NCI-H146 treated with DMSO at 0.1 percent for 48 hours (cell line): ENCODE measurements at regions not wholly inside any gene's neighbourhood (a gene's known extent, or its start where the extent isn't known, plus 50 kb on each side); places are given as distances from the start of the nearest gene placed in this dataset.
"Not testable (repeated sequence)": the region's sequence is repeated elsewhere in the genome, so short reads cannot be mapped to it uniquely, and the experiment has no call there.

Experiments used
- DNase-seq: peaks from one replicate; lab custom pipeline; 2025; ENCODE audit not compliant: unreplicated experiment; lab: John Stamatoyannopoulos, UW

DNA sequence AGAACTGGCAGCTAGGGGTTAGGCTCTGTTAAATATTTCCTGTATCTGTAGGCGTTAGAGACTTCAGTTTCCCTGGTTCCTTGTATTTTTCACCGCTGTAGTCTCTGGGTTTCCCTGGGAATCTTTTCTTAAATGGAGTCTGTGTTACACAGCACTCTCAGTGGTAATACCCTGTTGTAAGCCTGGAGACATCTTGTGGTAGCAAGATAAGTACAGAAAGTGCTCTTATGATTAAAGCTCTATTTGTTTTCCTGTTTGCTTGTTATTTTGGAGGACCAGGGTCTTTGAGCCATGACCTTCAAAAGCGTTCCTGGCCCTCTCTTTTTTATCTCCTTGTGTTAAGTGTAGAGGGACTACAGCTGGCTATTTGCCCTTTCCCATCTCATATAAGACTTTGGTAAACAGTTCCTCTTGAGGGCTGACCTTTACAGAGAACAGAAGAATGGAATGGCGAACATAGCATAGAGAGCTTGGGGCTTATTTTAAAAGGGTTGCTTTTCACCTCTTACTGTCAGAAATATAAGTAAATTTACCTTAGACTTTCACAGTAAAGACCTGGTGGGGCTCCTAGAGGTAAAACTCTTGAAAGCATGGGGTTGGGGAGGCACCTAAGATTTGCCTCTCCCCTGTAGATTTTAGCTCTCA, 782.5 kb downstream of the FAT4 start:
- DNase-seq = no peak

DNA sequence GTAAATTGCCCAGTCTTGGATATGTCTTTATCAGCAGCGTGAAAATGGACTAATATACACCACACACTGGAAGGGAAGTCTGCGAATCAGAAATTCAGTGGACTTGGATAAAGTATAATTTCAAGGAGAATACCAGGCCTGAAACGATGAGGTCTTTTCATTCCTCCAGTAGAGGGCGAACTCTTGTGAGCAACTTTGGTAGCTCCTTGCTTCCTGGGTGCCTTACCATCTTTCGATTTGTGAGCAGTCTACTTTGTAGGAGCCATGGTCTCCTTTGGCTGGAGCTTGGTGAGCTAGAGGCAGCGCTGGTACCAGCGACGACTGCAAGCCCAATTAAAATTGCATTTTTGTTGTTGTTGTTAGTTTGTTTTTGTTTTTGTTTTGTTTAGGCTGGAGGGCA, 791.9 kb downstream of the FAT4 start:
- no peak for DNase-seq

DNA sequence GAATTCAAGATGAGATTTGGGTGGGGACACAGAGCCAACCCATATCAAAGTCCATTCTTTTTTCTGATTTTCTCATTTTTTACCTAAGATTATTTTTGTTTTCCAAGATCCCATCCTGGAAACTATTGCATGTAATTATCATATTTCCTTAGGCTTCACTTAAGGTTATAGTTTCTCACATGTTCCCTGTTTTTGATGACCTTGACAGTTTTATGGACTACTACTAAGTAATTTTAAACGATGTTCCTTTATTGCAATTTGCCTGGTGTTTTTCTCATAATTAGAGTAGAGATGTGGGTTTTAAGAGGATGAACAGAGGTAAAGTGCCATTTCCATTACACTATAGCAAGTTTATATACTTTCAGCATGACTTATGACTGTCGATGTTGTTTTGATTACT, 795.1 kb downstream of the FAT4 start:
- DNase-seq = no peak

DNA sequence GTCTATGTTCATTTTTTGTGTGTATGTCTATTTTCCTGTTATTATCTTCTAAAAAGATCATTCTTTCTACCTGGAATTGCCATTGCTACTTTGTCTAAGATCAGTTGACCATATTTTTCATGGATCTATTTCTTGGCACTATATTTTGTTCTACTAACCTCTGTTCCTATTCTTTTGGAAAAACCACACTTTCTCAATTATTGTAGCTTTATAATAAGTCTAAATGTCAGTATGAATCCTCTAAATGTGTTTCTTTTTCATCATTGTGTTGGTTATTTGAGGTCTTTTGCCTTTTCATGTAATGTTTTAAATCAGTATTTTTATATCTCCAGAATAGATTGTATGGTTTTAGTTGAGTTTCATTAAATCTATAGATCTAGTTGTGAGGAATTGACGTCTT, 798.3 kb downstream of the FAT4 start:
- DNase-seq = no peak

DNA sequence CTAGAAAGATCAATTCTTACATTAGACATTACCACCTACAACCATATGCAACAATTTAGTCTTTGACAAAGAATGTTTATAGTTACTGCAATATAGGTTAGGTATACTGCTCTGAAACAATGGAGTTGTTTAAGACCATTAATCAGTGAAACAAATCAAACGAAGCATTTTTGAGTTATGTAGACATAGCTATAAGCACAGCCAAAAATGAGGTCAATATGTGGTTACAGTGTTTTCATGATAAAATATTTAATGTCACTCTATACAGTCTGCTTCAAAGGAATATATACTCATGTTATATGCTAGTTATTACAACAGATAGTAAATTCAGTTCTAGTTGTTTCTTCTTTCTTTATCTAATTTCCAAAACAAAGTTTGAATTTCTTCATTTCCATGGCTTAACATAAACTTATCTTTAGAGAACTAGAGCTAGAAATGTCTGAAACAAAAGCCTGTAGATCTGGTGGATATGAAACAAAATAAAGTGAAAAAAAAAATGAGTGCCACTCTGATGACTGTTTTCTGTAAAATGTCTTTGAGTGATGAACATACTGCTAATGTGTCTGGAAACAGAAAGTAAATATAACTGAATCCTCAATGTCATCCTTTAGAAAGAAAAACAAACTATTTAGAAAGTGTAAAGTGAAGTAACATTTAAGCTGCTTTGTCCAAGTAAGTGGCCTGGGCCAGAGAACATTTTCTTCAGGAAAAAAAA, 809.0 kb downstream of the FAT4 start:
- no peak for DNase-seq

DNA sequence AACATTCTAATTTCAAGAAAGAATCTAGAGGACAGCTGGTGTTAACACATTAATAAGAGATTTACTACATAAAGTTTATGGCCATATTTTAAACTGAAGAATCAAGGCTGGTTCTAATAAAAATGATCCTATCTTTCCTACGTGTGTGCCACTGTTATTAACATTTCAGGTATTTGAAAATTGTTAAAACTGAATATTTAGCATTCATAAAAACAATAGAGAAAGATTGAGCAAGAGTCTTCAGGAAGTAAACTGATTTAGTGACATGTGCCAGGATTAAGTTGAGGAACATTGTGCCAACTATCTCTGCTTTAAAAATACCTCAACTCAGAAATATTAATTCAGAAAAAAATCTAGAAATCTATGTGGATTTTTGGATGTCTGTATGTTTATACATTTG, 810.1 kb downstream of the FAT4 start:
- no peak for DNase-seq

DNA sequence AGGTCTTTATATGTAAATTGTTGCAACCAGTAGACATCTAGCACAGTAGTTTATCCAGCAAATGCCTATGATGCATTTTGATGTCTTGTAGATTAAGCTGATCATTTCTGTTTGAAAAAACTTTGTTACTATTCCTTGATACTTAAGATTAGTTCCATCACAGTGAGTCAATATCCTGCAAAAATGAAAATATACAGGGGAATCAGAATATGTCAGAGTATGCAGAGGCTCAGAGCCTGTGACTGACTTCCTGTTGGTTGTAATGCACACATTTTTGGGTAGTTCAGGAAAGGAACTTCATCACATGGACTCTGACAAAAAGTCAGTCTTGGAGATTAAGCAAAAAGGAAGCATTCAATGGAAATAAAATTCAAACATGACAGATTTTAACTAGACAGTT, 815.5 kb downstream of the FAT4 start:
- DNase-seq = no peak

DNA sequence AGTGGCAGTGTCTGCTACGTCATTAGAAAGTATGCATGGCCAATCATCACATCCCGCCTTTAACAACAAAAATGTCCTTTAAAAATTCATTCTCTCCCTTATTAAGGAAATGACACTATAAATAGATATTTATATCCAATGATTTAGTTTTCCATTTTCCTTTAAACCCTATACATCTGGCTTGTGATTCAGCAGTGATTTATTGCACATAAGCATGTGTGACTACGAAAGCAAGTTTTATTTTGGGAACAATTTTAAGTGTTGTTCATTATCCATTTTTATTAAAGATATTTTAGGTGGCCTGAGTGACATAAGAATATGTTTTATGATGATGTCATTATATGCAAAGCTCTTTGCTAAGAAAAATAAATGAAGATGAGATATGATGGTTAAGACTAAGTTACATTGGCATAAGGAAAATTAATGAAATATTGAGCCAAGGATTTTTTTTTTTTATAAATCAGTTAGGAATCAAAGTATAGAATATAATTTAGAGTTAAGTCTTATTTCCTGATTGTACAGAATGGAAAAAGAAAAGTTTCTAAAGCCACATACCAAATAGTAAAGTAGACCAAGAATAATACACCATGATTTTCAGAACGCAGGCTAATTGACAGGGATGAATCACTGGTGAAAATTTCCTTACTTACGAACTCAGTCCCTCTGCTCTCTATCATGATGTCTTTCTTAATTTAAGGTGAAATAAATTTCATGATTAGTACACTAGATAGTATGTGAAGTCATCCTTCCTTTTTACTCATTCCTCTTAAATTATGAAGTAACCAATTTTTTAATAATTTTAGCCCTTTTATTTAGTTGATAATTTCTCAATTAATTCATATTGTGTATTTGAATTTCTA, 822.4 kb downstream of the FAT4 start:
- no peak for DNase-seq

DNA sequence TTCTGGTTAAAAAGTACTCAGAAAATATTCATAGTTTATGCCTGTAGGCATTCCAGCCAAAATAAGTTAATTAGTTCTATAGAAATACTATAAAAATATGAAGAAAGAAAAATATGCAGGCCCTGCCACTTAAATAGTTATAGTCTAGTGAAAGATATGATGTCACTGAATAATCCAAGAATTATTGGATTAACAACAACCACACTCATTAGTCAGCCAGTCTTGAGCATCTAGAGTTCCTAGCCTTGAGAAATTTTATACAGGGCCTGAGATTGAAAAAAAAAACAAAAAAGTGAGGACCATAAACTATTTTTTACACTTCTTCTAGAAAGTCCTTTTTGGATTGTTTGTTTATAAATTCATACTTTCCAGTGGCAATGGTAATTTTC, 823.0 kb downstream of the FAT4 start:
- DNase-seq = no peak

DNA sequence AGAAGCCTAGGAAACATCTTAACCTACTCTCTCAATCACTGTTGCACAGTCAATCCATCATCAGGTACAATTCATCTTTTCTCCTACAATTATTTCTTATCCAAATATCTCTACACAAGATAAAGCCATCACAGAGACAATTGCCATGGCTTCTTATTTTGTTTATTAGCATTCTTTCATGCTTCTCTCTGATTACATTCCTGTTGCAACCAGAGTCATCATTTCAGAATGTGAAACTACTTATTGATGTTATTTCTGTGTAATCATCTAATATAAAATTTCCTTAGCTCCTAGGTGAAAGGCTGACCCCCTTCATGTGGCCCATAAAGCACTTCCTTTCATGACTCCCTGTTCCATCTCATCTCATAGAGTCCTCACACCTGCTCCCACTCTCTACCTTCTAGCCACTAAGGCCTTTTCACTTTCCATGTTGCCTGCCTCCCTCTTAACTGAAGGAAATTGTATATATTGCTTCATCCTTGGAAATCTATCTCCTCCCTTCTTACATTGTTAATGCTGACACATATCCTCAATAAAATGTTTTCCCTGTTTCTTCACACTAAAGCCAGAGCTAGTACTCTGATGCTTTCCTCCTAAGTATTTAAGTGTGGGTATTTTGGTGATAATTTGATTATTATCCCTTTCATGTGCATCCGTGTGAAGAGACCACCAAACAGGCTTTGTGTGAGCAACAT, 829.9 kb downstream of the FAT4 start:
- DNase-seq = no peak

DNA sequence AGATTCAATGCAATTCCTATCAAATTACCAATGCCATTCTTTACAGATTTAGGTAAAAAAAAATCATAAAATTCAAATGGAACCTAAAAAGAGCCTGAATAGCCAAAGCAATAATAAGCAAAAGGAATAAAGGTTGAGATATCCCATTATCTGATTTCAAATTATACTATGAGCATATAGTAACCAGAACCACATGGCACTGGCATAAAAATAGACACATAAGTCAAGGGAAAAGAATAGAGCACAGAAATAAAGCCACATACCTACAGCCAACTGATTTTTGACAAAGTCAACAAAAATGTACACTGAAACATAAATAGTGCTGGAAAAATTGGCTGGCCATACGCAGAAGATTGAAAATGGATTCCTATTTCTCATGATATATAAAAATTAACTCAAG, 853.7 kb downstream of the FAT4 start:
- DNase-seq = no peak

DNA sequence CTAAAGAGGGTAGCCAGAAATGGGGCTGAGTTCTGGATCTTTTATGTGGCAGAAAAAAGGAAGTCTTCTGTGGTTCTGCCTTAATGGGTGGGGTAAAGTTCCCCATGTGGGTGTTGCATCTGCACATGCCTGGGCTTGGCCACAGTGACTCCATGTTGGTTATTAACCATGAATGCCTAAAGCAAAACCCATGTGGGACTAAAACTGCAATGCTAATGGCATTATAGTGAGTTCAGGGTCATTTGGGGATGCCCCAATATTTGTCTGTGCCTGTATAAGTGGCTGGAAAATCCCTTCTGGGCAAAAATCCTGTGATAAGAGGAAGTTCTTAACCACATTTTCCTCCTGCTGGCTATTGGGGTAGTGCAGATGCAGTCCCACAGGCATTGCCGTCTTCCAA, 857.4 kb downstream of the FAT4 start:
- no peak for DNase-seq

DNA sequence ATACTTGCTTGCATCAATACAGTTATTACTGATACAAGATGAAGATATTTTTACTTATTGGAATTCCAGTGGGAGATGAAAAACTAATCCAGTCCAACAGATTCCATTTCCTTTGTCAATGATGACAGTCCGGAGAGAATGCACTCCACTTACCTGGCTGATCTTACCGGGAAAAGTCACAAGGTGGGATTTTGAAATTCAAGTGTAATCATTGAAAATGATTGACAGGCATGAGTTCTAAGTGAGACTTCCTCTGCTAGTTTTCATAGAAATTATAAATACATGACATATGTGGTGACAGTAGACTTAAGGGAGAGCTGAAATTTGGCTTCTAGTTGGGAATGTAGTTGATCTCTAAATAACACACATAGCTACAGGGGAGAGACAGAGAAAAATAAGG, 859.9 kb downstream of the FAT4 start:
- no peak for DNase-seq

DNA sequence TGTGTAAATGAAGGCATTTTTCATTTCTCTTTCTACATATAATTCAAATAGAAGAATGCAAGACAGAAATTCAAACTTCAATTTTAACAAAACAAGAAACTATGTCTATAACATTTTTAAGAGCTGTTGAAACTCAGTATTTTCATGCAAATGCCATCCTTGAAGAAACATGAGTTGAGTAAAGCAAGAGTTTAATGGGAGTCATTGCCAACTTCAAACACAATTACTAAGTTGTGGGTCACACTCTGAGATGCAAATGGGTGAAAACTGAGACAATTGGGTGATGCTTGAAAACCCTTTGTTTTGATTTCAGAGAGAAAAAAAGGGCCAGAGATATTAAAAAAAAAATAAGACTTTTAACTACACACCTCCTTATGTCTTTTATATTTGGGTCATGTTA, 865.9 kb downstream of the FAT4 start:
- DNase-seq = no peak

DNA sequence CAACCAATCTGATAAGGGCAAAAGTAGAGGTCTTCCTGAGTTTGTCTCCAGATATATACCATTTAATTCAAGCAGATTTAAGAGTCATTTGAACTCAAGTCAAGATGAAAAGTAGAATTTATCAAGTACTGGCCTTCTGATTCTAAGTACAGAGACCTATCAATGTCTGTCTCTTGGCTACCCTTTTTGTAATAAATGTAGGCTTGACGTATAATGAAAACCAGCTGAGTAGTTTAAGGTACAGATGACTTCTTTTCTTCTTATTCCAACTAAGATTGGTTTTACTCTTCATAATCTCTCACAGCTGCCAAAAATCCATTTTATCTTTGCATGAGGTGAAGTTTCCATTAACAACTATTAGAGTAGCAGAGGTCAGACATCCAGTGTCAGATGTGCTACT, 867.6 kb downstream of the FAT4 start:
- no peak for DNase-seq

DNA sequence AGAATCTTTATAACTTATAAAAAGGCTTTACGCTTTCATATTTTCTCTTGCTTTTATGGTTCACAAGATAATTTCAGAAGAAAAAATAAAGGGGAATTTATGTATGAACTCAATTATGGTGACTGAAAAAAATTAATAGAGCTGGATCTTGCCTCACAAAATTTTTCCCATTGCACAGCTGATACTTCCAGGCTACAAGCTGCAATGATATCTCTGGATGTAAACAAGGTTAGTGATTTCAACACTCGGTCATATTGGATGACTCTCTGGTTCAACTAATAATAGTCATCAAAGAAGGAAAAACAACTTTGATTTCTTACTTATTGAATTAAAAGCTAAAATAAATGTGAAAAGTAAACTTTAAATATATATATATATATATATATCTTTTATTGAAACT, 868.0 kb downstream of the FAT4 start:
- DNase-seq = no peak

DNA sequence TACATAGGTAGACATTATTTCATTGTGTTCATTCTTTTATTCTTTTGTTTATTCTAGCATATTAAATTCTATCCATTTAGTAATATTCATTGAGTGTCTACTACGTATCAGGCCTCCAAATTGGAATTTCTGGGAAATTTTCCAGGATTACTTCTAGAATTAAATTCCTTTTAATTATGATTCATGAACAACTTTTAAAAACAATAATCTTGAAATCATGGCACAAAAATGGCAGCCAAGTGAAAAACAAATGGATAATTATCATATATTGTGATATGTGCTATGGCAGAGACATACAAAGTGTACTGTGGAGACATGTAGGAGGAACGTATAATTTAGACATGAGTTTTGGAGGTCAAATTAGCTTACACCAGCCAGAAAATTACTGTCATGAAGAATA, 868.5 kb downstream of the FAT4 start:
- DNase-seq = no peak

DNA sequence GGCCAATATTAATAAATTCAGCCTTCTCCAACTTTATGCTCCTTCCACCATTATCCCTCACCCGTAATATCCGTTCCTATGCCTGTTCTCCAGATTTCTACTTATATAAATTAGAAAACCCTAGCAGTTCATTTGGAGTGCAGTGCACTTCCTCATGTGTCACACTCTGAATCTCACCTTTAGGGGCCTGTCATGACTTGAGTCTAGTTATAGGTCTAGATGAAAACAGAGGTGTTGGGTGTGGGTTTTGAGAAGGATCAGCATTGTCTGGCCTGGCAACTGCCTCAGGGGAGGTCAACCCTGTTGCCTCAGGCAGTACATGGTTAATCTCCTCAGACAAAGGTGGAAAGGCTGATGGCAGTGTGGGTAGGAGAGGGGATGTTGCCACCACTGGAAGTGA, 876.8 kb downstream of the FAT4 start:
- no peak for DNase-seq

DNA sequence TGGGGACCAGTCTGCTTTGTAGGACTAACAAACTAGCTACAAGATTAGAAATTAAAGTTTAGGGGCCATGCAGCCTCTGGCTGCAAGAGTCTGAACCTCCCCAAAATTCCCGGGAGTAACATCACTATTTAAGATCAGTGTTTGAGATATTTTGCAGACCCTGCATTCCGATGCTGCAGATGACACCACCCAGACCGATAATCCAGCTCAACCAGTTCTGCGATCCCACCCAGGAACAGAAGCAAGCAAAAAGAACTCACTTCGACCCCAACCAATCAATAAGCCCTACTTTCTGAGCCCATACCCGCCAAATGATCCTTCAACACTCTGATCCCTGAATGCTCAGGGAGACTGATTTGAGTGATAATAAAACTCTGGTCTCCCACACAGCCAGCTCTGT, 877.8 kb downstream of the FAT4 start:
- DNase-seq = no peak

DNA sequence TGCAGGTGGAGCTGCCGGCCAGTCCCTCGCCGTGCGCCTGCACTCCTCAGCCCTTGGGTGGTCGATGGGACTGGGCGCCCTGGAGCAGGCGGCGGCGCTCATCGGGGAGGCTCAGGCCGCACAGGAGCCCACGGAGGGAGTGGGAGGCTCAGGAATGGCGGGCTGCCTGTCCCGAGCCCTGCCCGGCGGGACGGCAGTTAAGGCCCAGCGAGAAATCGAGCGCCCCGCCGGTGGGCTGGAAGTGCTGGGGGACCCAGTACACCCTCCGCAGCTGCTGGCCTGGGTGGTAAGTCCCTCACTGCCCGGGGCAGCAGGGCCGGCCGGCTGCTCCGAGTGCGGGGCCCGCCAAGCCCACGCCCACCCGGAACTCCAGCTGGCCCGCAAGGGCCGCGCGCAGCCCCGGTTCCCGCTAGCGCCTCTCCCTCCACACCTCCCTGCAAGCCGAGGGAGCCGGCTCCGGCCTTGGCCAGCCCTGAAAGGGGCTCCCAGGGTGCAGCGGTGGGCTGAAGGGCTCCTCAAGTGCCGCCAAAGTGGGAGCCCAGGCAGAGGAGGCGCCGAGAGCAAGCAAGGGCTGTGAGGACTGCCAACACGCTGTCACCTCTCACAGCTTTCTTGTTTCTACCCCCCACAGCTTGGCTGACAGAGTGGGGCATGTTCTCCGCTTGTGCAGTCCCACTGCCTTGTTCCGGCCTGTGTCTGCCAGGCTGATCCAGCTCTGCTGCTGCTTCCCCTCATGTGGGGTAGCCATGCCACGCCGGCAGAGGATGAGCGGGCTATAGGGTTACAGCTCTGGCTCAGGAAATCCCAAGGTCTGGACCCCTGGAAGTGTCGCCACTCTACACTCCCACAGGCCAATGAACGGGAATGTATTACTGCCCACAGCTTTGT, 886.7 kb downstream of the FAT4 start:
- DNase-seq = not testable (repeated sequence)

DNA sequence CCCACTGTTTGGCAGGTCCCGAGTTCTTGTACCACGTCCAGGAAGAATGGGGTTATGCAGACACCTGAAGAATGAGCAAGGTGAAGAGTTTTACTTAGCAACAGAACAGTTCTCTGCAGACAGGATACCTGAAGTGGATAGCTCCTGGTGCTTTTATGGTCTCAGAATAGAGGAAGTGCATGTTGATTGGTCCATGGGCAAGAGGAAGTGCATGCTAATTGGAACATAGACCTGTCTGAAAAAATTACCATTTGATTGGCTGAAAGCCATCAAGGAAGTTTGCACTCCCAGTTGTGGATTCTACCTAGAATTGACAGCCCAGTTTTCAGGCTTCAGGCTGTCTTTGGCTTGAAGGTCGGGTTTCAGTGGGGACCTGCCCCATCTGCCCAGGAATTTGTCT, 887.5 kb downstream of the FAT4 start:
- DNase-seq = no peak
